ENCODE measurements at regions not wholly inside any gene's neighbourhood (a gene's known extent, or its start where the extent isn't known, plus 50 kb on each side); places are given as distances from the start of the nearest gene placed in this dataset.
A peak's percentile ranks its signal among the peaks of the same experiment; 100 is the strongest.
"Not testable (repeated sequence)": the region's sequence is repeated elsewhere in the genome, so short reads cannot be mapped to it uniquely, and the experiment has no call there.

DNA sequence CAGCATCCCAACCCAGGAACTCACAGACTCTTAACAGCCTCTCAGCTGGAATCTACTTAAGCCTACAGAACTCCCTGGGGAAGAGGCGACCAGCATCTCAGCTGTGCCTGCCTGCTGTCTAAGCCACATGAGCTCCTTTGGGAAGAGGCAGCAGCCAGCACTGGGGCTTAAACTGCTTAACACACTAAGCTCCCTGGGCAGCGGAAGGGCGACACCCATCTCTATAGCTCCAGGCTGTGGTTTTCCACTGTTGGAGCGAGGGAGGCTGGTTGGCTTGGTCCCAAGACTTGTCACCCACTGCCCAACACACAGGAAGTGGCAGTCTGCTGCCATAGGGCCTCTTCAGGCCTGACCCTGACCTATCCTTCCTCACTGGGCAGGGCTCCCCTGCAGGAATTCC, 1544.1 kb upstream of the ADGRL3 start:
- intact Hi-C loops (cut with DNase I), result no loop called here
- DNase-seq (ENCODE audit: low spot score), result no peak

DNA sequence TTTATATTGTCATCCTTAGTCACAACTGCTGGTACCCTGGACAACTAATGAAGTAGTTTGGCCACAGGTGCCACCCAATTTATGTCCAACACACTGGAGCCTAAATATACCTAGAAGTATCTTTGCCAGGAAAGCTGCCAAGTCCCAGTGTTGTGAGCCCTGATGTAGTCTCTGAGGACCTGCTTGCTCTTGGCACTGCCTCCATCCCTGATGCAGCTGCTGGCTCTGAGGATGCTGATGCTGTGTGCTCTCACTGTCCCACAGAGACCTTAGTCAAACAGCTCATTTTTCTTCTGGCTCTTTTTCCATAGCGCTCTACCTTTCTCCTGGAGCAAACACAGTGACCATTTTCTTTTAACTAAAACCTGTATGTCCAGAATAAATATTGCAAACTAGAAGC, 1535.4 kb upstream of the ADGRL3 start:
- DNase-seq (ENCODE audit: low spot score), result no peak
- intact Hi-C loops (cut with DNase I), result no loop called here

DNA sequence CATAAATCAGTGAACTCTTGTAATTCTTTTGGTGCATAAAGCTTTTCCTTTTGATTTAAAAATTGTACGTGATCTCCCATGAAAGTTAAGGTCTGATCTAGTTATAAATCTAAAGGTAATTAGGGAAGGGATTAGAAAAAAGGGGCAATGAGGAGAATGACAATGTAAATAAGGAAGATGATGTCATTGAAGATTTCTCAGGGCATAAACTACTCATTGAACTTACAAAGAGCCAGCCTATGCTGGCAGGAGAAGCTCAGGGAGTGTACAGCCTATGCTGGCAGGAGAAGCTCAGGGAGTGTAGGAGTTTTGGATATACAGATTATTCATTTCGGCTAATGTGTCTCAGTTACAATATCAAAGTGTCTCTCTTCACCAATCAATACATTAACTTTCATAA, 1533.5 kb upstream of the ADGRL3 start:
- DNase-seq (ENCODE audit: low spot score), result no peak
- intact Hi-C loops (cut with DNase I), result no loop called here

DNA sequence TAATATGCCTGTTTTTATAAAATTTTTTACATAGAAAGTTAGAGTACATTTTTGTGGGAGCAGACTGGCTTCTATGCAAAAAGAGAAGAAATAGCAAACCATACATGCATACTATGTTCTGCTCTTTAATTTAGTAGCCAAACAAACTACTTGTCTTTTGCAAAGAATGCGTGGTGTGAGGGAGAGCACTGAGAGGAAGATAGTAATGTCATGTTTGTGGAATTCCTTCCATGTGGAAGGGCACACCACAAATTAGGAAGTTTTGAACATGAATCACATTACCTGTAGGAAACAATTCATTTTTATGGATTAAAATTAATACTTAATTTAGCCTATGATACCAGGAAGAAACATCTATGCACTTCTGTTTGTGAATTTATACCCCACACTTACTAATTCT, 1529.1 kb upstream of the ADGRL3 start:
- intact Hi-C loops (cut with DNase I), result no loop called here
- no peak for DNase-seq (ENCODE audit: low spot score)

DNA sequence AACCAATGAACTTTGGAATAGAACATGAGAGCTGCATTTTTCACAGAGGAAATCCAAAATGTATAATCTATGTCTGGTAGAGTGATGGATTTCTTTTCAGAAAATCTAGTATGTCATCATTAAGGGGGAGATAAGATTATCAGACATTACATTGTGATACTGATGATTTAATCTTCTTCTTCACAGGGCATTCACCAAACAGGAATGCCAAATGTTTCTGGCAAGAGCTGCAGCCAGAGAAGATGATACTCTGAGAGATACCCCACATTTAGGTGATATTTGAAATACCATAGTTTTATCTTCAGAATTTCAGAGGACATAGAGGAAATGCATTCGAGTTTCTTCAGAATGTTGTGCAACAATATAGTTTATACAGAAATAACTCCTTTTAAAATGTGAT, 1523.7 kb upstream of the ADGRL3 start:
- intact Hi-C loops (cut with DNase I), result no loop called here
- DNase-seq (ENCODE audit: low spot score), result no peak

DNA sequence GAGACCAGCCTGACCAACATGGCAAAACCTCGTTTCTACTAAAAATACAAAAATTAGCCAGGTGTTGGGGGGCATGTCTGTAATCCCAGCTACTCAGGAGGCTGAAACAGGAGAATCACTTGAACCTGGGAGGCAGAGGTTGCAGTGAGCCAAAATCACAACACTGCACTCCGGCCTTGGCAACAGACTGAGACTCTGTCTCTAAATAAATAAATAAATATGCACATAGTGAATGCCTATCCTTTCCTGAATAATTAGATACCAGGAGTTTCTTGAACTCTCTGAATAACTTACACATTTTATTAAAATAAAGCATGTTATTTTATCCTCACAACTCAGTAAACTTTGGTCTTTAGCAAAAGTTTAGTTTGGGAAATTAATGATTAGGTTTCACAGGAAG, 1523.1 kb upstream of the ADGRL3 start:
- intact Hi-C loops (cut with DNase I); DNase-seq (ENCODE audit: low spot score): not testable (repeated sequence)

DNA sequence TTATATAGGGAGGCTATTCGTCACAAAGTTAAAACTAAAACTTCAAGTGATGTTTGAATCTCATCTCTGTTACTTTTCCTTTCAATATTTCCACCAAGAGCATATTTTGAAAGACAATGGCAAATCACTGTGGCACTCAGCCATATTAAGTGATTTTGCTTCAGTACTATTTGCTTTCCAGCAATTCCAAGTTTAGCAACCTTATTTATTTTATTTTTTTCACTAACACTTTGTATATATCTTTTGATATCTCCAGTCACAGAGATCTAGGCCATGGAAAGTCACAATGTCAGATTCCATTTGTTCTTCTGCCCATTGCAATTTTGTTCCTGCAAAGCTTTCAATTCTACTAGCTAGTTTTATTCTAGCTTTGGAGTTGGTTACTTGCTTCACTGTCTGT, 1514.5 kb upstream of the ADGRL3 start:
- intact Hi-C loops (cut with DNase I), result no loop called here

DNA sequence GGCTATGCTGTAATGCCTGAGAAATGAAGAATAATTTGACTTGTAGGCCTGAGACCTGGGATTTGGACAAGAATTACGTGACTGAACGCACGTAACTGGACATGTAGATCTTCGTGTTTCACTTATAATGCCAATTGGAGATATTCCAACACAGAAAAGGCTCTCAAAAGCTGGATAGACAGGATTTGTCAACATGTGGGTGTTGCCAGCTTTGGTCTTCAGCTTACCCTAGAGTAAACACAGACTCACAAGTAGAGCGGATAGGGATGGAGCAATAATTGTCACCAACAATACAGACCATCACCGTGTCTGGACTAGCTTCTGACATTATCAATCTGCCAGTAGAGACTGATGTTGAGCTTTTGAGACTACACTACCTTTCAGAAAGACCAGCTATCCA, 1511.0 kb upstream of the ADGRL3 start:
- no peak for DNase-seq (ENCODE audit: low spot score)

More for the DNA sequence above, 1514.5 kb upstream of the ADGRL3 start:
- DNase-seq (ENCODE audit: low spot score), result no peak

DNA sequence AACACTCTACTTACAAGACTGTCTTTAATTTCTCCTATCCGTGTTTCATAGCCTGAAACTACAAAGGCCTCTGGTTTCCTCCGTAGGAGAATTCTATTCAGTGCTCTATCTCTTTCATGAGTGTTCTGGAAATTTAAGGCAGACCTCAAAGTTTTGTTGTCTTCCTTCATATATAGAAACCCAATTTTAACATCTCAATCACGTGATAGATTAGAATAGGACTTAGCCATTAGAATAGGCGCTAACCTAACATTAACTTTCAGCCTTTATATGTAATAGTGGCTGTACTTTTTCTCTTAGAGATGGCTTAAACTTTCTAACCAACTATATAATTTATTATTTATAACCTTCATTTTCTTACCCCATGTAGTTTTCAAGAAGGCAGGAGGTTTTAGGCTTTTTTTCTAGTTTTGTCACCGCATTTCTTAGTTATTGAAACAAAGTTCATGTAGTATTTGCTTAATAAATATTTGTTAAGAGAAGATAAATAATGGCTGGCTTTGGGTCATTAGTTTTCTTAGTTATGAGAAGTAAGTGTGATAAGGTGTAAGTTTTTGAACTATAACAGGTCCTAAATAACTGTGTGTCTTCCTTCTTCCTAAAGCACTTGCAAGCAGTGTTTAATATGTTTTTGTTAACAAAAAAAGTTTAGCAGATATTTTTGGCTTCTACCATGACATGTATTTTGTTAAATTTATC, 1504.6 kb upstream of the ADGRL3 start:
- intact Hi-C loops (cut with DNase I), result no loop called here
- DNase-seq (ENCODE audit: low spot score), result no peak

More for the DNA sequence above, 1511.0 kb upstream of the ADGRL3 start:
- intact Hi-C loops (cut with DNase I), result no loop called here

DNA sequence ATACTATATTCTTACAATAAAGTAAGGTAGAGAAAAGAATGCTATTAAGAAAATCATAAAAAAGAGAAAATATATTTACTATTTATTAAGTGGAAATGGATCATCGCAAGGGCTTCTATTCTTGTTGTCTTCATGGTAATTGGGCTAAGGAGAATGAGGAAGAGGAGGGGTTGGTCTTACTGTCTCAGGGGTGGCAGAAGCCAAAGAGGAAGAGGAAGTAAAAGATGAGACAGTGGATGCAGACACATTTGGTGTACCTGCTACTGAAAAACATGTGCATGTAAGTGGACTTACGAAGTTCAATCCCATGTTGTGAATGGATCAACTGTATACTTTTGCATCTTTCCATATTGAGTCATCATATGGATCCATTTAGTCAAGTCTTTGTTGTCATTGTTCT, 1502.1 kb upstream of the ADGRL3 start:
- DNase-seq (ENCODE audit: low spot score), result no peak
- intact Hi-C loops (cut with DNase I), result no loop called here

DNA sequence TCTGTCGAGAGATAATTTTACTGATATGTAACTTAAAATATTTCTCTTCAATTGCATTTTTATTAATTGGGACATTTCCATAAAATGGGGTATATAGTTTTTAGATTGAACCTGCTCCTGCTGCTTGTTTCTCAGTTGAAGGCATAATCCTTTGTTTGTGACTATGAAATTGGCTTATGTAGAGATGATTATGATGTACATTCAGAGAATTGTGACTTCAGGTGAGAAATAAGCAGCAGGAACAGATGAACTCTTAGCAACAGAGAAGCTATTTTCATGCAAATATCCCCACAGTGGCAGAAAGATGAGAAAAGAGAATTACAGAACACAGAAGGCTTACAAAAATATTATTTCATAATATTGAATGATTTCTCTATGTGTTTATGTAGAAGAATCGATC, 1499.5 kb upstream of the ADGRL3 start:
- no peak for DNase-seq (ENCODE audit: low spot score)
- intact Hi-C loops (cut with DNase I), result no loop called here

DNA sequence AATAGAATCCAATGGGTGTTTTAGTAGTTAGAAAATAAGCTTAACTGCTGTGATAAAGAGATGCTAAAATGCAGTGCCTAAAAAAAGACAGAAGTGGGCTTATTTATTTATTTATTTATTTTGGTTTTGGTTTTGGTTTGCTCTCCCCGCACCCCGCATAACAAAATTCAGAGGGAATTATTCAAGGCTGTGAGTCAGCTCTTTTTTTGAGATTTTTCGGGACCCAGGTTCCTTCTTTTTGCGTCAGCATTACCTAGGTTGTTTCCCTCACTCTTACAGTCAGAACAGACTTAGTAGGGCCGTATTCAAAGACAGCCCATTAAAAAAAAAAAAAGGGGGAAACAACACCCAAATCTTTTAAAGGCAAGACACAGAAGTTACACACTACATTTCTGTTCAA, 1495.5 kb upstream of the ADGRL3 start:
- intact Hi-C loops (cut with DNase I), result no loop called here
- no peak for DNase-seq (ENCODE audit: low spot score)

DNA sequence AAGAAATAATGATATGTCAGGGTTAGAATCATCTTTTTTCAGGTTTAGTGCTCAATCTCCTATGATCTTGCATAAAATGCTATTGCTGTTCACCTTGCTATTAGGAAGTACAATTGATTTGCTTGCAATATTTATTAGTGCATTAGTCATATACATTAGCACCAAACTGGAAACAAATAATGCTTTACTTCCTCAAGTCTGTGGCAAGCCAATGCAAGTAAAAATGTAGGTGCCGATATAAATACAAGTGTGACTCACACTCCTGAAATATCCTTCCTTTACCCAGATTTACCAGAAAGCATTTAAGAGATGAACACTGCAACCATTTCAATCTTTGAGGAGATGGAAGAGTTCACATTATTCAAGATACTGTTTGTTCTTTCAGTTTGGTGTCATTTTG, 1487.7 kb upstream of the ADGRL3 start:
- intact Hi-C loops (cut with DNase I), result no loop called here
- DNase-seq (ENCODE audit: low spot score), result no peak

DNA sequence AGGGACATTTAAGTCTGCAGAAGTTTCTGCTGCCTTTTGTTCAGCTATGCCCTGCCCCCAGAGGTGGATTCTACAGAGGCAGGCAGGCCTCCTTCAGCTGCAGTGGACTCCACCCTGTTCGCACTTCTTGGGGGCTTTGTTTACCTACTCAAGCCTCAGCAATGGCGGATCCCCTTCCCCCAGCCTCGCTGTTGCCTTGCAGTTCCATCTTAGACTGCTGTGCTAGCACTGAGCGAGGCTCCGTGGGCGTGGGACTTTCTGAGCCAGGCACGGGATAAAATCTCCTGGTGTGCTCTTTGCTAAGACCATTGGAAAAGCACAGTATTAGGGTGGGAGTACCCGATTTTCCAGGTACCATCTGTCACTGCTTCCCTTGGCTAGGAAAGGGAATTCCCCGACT, 1475.8 kb upstream of the ADGRL3 start:
- intact Hi-C loops (cut with DNase I), result not testable (repeated sequence)

DNA sequence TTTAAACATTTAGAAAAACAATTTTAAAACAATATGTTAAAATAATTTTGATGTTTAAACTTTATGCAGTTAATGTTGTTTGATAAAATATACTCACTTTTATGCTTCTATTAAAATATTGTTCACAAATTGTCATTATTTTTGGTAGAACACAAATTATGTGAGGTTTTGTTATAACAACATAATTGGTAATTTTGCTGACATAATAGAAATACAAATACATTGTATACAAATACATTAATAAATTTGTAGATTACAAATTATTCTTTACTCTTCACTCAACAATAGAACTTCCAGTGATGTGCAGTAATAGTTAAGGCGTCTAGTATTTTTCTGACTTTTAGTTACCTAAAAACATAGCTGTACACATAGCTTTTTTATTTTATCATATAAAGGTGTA, 1472.4 kb upstream of the ADGRL3 start:
- intact Hi-C loops (cut with DNase I), result no loop called here
- no peak for DNase-seq (ENCODE audit: low spot score)

More for the DNA sequence above, 1475.8 kb upstream of the ADGRL3 start:
- not testable (repeated sequence) for DNase-seq (ENCODE audit: low spot score)

DNA sequence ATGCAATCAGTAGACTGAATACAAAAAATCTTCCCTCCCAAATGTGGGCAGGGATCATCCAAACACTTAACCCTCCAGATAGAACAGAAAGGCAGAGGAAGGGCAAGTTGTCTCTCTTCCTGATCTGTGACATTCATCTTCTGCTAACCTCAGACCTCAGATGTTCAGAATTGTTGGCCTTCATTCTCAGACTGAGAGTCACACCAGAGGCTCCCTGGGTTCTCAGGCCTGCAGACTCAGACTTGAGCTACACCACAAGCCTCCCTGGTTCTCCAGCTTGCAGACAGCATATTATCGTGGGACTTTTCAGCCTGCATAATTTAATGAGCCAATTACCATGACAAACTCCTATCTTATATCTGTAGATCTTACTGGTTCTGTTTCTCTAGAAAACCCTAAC, 1471.6 kb upstream of the ADGRL3 start:
- no peak for DNase-seq (ENCODE audit: low spot score)
- intact Hi-C loops (cut with DNase I), result no loop called here

DNA sequence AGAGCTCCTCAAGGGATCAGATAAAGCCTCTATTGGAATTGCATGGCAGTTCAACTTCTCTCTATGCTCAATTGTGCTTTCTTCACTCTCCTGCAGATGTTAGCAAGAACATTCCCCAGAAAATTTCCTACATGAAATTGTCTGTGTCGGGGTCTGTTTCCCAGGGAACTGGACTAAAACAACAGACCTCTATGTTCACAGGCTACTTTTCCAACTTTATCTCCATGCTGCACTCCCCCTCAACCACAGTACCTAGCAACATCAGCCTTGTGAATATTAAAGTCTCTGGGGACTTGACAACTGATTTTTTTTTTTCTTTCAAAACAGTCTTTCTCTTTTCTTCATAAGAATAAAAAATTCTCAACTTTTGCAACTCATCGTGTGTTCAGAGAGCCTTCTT, 1470.8 kb upstream of the ADGRL3 start:
- intact Hi-C loops (cut with DNase I), result no loop called here
- no peak for DNase-seq (ENCODE audit: low spot score)

DNA sequence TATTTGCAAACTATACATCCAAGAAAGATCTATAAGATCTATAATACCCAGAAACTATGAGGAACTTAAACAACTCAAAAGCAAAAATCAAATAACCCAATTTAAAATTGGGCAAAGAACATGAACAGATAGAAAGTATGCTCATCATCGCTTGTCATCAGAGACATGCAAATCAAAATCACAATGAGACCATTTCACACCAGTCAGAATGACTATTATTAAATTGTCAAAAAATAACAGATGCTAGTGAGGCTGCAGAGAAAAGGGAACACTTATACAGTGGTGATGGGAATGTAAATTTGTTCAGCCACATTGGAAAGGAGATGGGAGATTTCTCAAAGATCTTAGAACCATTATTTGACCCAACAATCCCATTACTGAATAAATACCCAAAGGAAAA, 1451.7 kb upstream of the ADGRL3 start:
- no peak for DNase-seq (ENCODE audit: low spot score)
- intact Hi-C loops (cut with DNase I), result no loop called here

DNA sequence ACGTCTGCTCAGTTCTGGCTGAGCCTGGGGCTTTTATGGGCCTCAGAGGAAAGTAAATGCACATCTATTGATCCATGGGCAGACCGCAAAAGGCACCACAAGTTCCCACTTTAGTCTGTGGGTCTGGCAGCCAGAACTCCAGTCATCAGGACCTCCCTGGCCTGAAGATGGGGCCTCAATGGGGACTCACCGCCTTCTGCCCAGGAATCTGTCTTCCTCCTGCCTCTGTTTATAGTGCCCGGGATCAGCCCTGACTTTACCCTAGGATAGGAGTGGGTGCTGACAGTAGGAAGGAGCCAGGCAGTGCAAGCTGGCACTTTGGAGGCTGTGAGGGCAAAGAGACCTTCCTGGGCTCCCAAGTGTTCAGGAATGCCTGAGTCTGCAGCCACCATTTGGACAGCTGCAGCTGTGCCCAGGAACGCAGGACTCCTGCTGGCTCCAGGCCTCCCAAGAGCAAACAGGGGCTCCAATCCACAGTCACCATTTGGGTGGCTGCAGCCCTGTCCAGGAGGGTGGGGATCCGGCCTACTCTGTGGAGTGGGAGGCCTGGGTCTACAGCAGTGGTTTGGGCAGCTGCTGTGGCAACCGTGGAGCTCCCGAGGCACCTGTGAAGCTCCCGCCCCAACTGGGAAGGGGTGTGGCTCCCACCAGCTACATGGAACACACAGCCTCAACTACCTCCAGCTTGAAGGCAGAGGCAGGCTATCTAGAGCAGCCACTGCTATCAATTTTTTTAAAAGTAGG, 1440.9 kb upstream of the ADGRL3 start:
- intact Hi-C loops (cut with DNase I), result no loop called here
- DNase-seq (ENCODE audit: low spot score), result peak; percentile 60

DNA sequence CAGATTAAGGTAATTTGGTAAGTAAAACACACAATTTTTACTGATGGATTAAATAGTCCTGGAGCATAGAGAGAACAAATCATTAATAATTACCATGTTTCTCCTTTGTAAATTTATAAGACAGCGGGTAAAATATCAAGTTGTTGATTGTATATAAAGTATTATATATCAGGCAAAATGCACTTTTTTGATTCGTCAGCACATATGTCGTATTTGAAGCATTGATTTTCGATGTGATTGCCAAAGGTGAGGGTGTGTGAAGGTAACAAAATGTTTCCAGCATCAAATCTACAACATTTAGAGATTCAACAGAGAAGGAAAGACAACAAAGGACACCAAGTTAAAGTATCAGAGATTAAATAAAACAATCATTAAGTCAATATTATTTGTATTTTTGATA, 1437.8 kb upstream of the ADGRL3 start:
- DNase-seq (ENCODE audit: low spot score), result no peak
- intact Hi-C loops (cut with DNase I), result no loop called here

DNA sequence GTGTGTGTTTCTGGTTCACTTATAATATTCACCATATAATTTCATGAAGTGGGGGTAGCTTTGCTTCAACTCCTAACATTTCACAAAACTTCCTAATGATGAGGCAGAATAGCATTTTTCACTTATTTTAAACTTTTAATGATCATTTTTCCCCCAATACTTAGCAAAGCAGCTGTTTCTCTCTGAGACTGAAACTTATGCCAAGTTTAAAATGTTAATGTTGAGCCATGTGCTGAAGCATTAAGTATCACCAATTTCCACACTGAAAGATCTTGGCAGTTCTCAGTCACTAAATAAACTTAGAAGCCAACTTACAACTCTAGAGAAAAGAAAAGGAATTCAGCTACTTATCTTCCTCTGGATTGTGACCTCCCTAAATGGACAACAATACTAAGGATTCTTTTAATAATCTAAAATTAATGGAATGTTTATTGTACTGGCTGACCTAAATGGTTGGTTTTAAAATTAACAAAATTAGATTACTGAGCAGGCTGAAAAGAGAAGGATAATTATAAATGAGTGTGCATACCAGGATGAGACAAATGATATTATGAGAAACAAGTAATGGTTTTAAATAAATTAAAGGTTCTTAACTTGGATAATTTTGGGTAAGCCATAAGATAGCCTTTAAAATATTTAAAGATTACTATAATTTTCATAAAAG, 1429.4 kb upstream of the ADGRL3 start:
- intact Hi-C loops (cut with DNase I), result no loop called here

More for the DNA sequence above, 1429.4 kb upstream of the ADGRL3 start:
- no peak for DNase-seq (ENCODE audit: low spot score)
